GM12873 (cell line): ENCODE measurements at regions not wholly inside any gene's neighbourhood (a gene's known extent, or its start where the extent isn't known, plus 50 kb on each side); places are given as distances from the start of the nearest gene placed in this dataset.

Experiments
- TF ChIP-seq, protein P1 (sequence below): IDR thresholded peaks from 2 replicates; pipeline ENCODE4 v1.5.1; 2012; ENCODE audit warnings: low read depth, mild to moderate bottlenecking, moderate library complexity, low read length, control low read depth; ENCODE audit not compliant: insufficient read depth; ENCODE audit errors: missing control alignments

DNA sequence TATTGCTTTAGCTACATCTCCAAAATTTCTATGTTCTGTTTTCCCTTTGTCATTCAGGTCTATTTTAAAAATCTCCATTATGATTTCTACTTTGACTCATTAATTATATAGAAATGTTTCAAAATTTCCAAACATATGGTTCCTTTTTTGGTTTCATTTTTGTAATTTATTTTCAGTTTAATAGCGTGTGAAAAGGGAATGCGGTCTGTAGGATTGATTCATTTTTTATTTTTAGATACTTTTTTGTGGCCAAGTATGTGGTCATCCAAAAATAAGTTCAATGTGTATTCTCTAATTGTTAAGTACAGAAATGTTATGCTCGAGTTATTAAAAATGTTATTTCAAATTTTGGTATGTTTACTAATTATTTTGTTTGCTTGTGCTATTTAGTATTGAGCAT lies 72.5 kb upstream of the ANKRD1 start:
- TF ChIP-seq, protein P1, sequence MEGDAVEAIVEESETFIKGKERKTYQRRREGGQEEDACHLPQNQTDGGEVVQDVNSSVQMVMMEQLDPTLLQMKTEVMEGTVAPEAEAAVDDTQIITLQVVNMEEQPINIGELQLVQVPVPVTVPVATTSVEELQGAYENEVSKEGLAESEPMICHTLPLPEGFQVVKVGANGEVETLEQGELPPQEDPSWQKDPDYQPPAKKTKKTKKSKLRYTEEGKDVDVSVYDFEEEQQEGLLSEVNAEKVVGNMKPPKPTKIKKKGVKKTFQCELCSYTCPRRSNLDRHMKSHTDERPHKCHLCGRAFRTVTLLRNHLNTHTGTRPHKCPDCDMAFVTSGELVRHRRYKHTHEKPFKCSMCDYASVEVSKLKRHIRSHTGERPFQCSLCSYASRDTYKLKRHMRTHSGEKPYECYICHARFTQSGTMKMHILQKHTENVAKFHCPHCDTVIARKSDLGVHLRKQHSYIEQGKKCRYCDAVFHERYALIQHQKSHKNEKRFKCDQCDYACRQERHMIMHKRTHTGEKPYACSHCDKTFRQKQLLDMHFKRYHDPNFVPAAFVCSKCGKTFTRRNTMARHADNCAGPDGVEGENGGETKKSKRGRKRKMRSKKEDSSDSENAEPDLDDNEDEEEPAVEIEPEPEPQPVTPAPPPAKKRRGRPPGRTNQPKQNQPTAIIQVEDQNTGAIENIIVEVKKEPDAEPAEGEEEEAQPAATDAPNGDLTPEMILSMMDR, result no peak

GRCh38 chr10:90997670-90998069 lies 76.8 kb upstream of the ANKRD1 start:
- TF ChIP-seq, protein P1, result no peak

- TF ChIP-seq, protein P1, result no peak
Observed at GRCh38 chr10:90998733-90999511, 78.0 kb upstream of the ANKRD1 start.

- TF ChIP-seq, protein P1, result no peak
Observed at GRCh38 chr10:90999512-91000172, 78.8 kb upstream of the ANKRD1 start.

DNA sequence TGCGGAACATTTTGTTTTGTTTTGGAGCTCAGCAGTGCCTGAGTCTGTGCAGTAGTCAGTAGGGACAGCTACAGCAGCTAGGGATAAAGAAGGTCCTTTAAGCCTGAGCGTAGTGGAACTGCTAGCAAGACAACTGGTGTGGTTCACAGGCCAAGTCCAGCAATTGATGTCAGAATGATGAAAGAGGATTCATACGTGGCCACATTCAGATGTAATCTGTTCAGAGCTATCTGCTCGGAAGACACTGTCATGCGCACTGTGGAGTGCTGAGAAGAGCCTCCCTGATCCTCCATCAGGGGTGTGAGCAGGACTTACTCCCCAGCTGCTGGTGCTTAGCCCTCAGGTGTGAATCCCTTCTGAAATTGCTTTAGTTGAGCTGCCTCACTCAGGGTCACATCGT lies 79.6 kb upstream of the ANKRD1 start:
- TF ChIP-seq, protein P1, result no peak

DNA sequence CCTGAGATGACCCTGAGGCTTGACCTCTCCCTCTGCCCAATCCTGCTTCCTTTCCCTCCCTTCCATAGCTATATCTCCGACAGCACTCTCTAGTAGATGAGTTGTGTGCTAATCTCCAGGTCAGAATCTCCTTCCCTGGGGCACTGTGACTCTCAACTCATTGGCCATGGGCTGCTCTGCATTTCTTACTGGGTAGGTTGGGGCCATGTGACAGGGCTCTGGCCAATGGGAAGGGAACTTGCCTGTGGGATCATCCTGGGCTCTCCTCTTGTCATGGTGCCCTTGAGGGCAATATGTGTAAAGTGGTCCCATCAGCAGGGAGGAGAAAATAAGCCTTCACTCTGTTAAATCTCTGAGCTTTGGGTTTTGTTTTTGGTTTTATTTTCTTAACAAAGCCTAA lies 80.1 kb upstream of the ANKRD1 start:
- TF ChIP-seq, protein P1, result no peak

DNA sequence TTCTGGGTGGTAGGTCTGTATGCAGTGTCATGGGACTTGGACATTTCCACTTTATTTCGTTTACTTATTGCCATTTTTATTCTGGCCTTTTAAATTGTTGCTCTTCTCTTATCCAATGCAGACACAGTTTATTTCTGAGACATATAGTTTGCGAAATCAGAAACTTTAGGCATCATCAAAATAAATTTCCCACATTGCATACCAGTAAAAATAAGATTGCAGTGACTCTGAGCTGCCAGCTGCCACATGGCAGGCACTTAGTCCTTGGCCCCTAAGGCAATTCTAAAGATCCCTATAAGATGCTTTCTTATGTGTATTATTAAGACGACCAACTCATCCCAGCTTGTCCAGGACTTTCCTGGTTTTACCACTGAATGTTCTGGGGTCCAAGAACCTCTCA lies 81.8 kb upstream of the ANKRD1 start:
- TF ChIP-seq, protein P1, result no peak
